Trophoblast cell (in vitro differentiated cells and primary cell): ENCODE measurements at regions not wholly inside any gene's neighbourhood (a gene's known extent, or its start where the extent isn't known, plus 50 kb on each side); places are given as distances from the start of the nearest gene placed in this dataset.
"Not testable (repeated sequence)": the region's sequence is repeated elsewhere in the genome, so short reads cannot be mapped to it uniquely, and the experiment has no call there.

Experiments
- DNase-seq, 2 donors: peaks; one replicate each; pipeline ENCODE4 v3.0.0-alpha.2; 2016
- H2AFZ ChIP-seq: 2 replicates; pipeline ENCODE4 v1.6.1; 2013; ENCODE audit warnings: low read length, moderate library complexity, mild to moderate bottlenecking; ENCODE audit not compliant: insufficient read depth, poor library complexity
- H2AK5ac ChIP-seq: 2 replicates; pipeline ENCODE4 v1.6.1; 2013; ENCODE audit warnings: mild to moderate bottlenecking, low read length
- H2BK120ac ChIP-seq: 2 replicates; pipeline ENCODE4 v1.6.1; 2013; ENCODE audit warnings: low read length, mild to moderate bottlenecking, moderate library complexity; ENCODE audit not compliant: insufficient read depth, poor library complexity
- H2BK12ac ChIP-seq: 2 replicates; pipeline ENCODE4 v1.6.1; 2013; ENCODE audit warnings: mild to moderate bottlenecking, low read length, moderate library complexity
- H2BK5ac ChIP-seq: 2 replicates; pipeline ENCODE4 v1.6.1; 2013; ENCODE audit warnings: low read length, low read depth, moderate library complexity, mild to moderate bottlenecking; ENCODE audit not compliant: poor library complexity
- H3K14ac ChIP-seq: 2 replicates; pipeline ENCODE4 v1.6.1; 2013; ENCODE audit warnings: mild to moderate bottlenecking, low read length
- H3K18ac ChIP-seq: 2 replicates; pipeline ENCODE4 v1.6.1; 2013; ENCODE audit warnings: mild to moderate bottlenecking, low read length
- H3K23ac ChIP-seq: 2 replicates; pipeline ENCODE4 v1.6.1; 2013; ENCODE audit warnings: low read length
- H3K27ac ChIP-seq: 2 replicates; pipeline ENCODE4 v1.5.1; 2013; ENCODE audit warnings: low read depth, mild to moderate bottlenecking, inconsistent platforms, low read length, moderate library complexity
- H3K27me3 ChIP-seq: 2 replicates; pipeline ENCODE4 v1.6.1; 2013; ENCODE audit warnings: inconsistent platforms, mild to moderate bottlenecking, low read length, moderate library complexity; ENCODE audit not compliant: insufficient read depth
- H3K36me3 ChIP-seq, 2 experiments: 1 replicate in 1 of 2; 2 replicates in 1 of 2; pipeline ENCODE4 v1.6.1; 2013; ENCODE audit warnings: low read length in 2 of 2, mild to moderate bottlenecking in 2 of 2, moderate library complexity in 1 of 2; ENCODE audit not compliant: insufficient read depth in 2 of 2, control insufficient read depth in 1 of 2
- H3K4ac ChIP-seq: 2 replicates; pipeline ENCODE4 v1.6.1; 2013; ENCODE audit warnings: low read depth, mild to moderate bottlenecking, low read length, moderate library complexity
- H3K4me1 ChIP-seq, 2 experiments: 1 replicate in 1 of 2; 2 replicates in 1 of 2; pipeline ENCODE4 v1.6.1; 2013; ENCODE audit warnings: low read length in 2 of 2, mild to moderate bottlenecking in 2 of 2, moderate library complexity in 1 of 2; ENCODE audit not compliant: insufficient read depth in 2 of 2, control insufficient read depth in 1 of 2
- H3K4me2 ChIP-seq: 2 replicates; pipeline ENCODE4 v1.6.1; 2013; ENCODE audit warnings: inconsistent platforms, mild to moderate bottlenecking, low read length, moderate library complexity
- H3K4me3 ChIP-seq: 2 replicates; pipeline ENCODE4 v1.5.1; 2013; ENCODE audit warnings: mild to moderate bottlenecking, low read depth, low read length, inconsistent platforms
- H3K79me1 ChIP-seq: one replicate; pipeline ENCODE4 v1.6.1; 2013; ENCODE audit warnings: low read length
- H3K79me2 ChIP-seq: 2 replicates; pipeline ENCODE4 v1.6.1; 2013; ENCODE audit warnings: low read length, mild to moderate bottlenecking; ENCODE audit not compliant: control insufficient read depth, insufficient read depth, poor library complexity
- H3K9ac ChIP-seq: 2 replicates; pipeline ENCODE4 v1.6.1; 2013; ENCODE audit warnings: mild to moderate bottlenecking, low read length
- H3K9me3 ChIP-seq: 2 replicates; pipeline ENCODE4 v1.6.1; 2013; ENCODE audit warnings: low read depth, mild to moderate bottlenecking, control low read depth, inconsistent platforms, low read length; ENCODE audit not compliant: insufficient read depth
- H4K12ac ChIP-seq: 2 replicates; pipeline ENCODE4 v1.6.1; 2013; ENCODE audit warnings: low read depth, mild to moderate bottlenecking, low read length, moderate library complexity
- H4K8ac ChIP-seq: 2 replicates; pipeline ENCODE4 v1.6.1; 2013; ENCODE audit warnings: low read depth, mild to moderate bottlenecking, low read length, moderate library complexity
- H4K91ac ChIP-seq: one replicate; pipeline ENCODE4 v1.6.1; 2013; ENCODE audit warnings: low read depth, mild to moderate bottlenecking, low read length, moderate library complexity
- WGBS: extraction: QIAGEN DNeasy Blood & Tissue Kit; methylation state at CpG from one replicate; pipeline ENCODE4 v1.1.7; 2013; ENCODE audit warnings: missing lambda C conversion rate; ENCODE audit not compliant: insufficient read length, insufficient coverage; ENCODE audit errors: extremely low coverage; 5-methylcytosine and 5-hydroxymethylcytosine counted together

DNA sequence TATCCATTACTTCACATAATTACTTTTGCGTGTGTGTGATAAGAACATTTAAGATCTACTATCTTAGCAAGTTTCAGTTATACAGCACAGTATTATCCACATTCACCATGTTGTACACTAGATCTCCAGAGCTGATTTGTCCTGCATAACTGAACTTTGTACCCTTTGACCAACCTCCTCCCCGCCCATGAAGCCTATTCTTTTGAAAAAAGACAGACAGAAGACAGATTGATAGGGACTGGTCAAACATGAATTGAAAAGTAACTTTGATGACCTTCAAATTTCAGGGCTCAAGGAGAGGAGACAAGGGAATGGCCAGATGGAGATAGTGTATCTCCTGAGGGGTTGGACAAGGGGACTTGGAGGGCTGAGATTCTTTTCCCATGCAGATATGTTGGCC lies 96.3 kb downstream of the CMC2 start:
- Histone ChIP-seq H3K14ac (no peak overlapping the region), H2BK120ac (no peak overlapping the region), H3K36me3 (no peaks in the 10 kb centered on the region), H3K4ac (no peak overlapping the region), H2BK5ac (no peak overlapping the region), H3K4me2 (no peak overlapping the region), H2AFZ (no peak overlapping the region), H3K9ac (no peak overlapping the region), H3K9me3 (no peaks in the 10 kb centered on the region), H2BK12ac (no peak overlapping the region), H2AK5ac (no peak overlapping the region), H3K18ac (no peak overlapping the region), H3K79me2 (no peaks in the 10 kb centered on the region), H3K4me1 (no peaks in the 10 kb centered on the region), H3K27me3 (no peaks in the 10 kb centered on the region), H4K12ac (no peak overlapping the region), H3K4me3 (no peak overlapping the region), H3K23ac (no peak overlapping the region), H3K79me1 (no peaks in the 10 kb centered on the region), H3K27ac (no peak overlapping the region), H4K8ac (no peak overlapping the region), H4K91ac (no peak overlapping the region)
- no CpG with 5 or more reads among the region's 2 CpGs for WGBS
- no peak for DNase-seq

DNA sequence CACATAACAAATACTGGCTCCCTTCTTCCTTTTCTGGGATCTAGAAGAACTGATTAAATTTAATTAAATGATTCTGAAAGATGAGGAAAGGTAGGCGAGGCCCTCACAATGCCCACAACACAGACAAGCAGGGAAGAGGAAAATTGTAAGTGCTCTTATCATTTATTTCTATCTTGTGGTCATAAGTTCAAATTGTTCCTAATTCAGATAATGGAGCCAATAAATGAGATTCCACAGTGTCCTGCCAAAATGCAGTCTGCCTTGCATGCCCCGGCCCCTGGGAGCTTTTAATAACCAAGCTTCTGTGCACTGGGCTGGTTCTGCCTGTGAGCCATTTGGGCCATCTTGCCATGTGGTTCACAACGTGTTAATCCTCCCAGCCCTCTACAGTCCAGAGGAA lies 97.0 kb downstream of the CMC2 start:
- Histone ChIP-seq H2AFZ (no peak overlapping the region), H3K4me3 (no peak overlapping the region), H2BK12ac (no peak overlapping the region), H3K23ac (no peak overlapping the region), H2BK5ac (no peak overlapping the region), H3K27ac (no peak overlapping the region), H3K27me3 (no peaks in the 10 kb centered on the region), H2BK120ac (no peak overlapping the region), H4K12ac (no peak overlapping the region), H3K9ac (no peak overlapping the region), H2AK5ac (no peak overlapping the region), H3K9me3 (no peaks in the 10 kb centered on the region), H3K4me2 (no peak overlapping the region), H3K79me1 (no peaks in the 10 kb centered on the region), H3K4ac (no peak overlapping the region), H3K18ac (no peak overlapping the region), H3K36me3 (no peaks in the 10 kb centered on the region), H3K79me2 (no peaks in the 10 kb centered on the region), H3K14ac (no peak overlapping the region), H3K4me1 (no peaks in the 10 kb centered on the region), H4K8ac (no peak overlapping the region), H4K91ac (no peak overlapping the region)
- no CpG with 5 or more reads among the region's 3 CpGs for WGBS
- DNase-seq = no peak

- H3K9ac ChIP-seq, H3K9me3 ChIP-seq, H2AK5ac ChIP-seq, H3K4me1 ChIP-seq, H4K12ac ChIP-seq, H2BK120ac ChIP-seq, H3K27me3 ChIP-seq, H3K36me3 ChIP-seq, H3K79me1 ChIP-seq, H3K18ac ChIP-seq, H4K91ac ChIP-seq, H2AFZ ChIP-seq, H2BK12ac ChIP-seq, H2BK5ac ChIP-seq, H3K4me3 ChIP-seq, H3K27ac ChIP-seq, H3K23ac ChIP-seq, H3K79me2 ChIP-seq, DNase-seq, H3K4ac ChIP-seq, H3K4me2 ChIP-seq, H3K14ac ChIP-seq, H4K8ac ChIP-seq: not testable (repeated sequence)
- WGBS = no CpG with 5 or more reads among the region's 2 CpGs
Observed at GRCh38 chr16:80906169-80906568, 100.5 kb downstream of the CMC2 start.

DNA sequence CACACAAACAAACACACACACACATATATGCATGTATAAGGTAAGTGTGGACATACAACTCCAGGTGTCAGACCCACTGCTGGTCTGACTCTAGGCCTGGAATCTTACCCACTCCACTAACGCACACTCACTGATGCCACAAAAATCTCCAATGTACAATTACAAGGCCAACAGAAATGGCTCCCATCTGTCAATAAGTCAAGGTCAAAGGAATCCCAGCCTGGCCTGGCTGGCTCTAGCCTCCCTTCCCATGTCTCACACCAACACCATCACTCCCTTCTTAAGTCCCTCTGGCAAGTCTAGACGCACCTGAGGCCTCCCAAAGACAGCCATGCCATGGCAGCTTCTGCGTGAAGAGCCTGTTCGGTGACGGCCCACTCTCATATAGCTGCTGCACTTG lies 99.2 kb upstream of the CDYL2 start:
- H2BK12ac ChIP-seq = no peak overlapping the region
- H2AFZ ChIP-seq = no peak overlapping the region
- H2BK5ac ChIP-seq = no peak overlapping the region

More for the DNA sequence above, 99.2 kb upstream of the CDYL2 start:
- no peaks in the 10 kb centered on the region for H3K27me3 ChIP-seq
- no peaks in the 10 kb centered on the region for H3K36me3 ChIP-seq
- no peak overlapping the region for H3K4ac ChIP-seq
- H3K9ac ChIP-seq = no peak overlapping the region
- no peak overlapping the region for H4K12ac ChIP-seq
- no peaks in the 10 kb centered on the region for H3K79me1 ChIP-seq
- no peak overlapping the region for H4K91ac ChIP-seq
- no peaks in the 10 kb centered on the region for H3K79me2 ChIP-seq
- no peak overlapping the region for H3K4me2 ChIP-seq
- H3K4me3 ChIP-seq = no peak overlapping the region
- H3K18ac ChIP-seq = no peak overlapping the region
- no peak overlapping the region for H3K27ac ChIP-seq
- H4K8ac ChIP-seq = no peak overlapping the region
- H3K14ac ChIP-seq = no peak overlapping the region
- no peak overlapping the region for H2AK5ac ChIP-seq
- no peak overlapping the region for H3K23ac ChIP-seq
- no peak for DNase-seq
- no CpG with 5 or more reads among the region's 5 CpGs for WGBS
- H3K9me3 ChIP-seq = no peaks in the 10 kb centered on the region
- H2BK120ac ChIP-seq = no peak overlapping the region
- H3K4me1 ChIP-seq = no peaks in the 10 kb centered on the region
